ENCODE measurements at regions not wholly inside any gene's neighbourhood (a gene's known extent, or its start where the extent isn't known, plus 50 kb on each side); places are given as distances from the start of the nearest gene placed in this dataset.

DNA sequence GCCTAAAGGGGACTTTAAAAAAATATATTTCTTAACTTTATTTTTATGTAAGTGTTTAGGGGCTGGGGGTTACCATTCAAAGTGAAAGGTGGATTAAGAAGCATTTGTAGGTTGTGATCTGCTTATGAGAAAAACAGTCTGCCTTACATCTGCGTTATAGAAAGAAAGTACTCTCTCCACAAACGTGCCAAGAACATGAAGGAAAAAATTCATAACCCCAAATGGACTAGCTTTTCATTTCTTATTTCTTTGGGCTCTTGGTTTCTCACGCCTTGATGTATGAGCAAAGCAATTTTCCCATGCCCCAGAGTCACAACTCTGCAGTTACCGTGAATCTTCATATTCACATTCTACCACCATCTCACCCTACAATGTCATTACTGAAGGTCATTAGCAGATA lies 1165.1 kb upstream of the ADGRL4 start:
- Mint-ChIP-seq H3K27ac (no peak overlapping the region), H3K27me3 (no peaks in the 10 kb centered on the region), H3K4me1 (no peaks in the 10 kb centered on the region), H3K9me3 (peaks cover 7% of the 10 kb centered on the region), H3K4me3 (no peak overlapping the region), H3K36me3 (ENCODE audit: low read depth) (no peaks in the 10 kb centered on the region)
- ATAC-seq (ENCODE audit: low read depth) (no peak), DNase-seq (no peak)
- TF ChIP-seq, protein P1, sequence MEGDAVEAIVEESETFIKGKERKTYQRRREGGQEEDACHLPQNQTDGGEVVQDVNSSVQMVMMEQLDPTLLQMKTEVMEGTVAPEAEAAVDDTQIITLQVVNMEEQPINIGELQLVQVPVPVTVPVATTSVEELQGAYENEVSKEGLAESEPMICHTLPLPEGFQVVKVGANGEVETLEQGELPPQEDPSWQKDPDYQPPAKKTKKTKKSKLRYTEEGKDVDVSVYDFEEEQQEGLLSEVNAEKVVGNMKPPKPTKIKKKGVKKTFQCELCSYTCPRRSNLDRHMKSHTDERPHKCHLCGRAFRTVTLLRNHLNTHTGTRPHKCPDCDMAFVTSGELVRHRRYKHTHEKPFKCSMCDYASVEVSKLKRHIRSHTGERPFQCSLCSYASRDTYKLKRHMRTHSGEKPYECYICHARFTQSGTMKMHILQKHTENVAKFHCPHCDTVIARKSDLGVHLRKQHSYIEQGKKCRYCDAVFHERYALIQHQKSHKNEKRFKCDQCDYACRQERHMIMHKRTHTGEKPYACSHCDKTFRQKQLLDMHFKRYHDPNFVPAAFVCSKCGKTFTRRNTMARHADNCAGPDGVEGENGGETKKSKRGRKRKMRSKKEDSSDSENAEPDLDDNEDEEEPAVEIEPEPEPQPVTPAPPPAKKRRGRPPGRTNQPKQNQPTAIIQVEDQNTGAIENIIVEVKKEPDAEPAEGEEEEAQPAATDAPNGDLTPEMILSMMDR (IDR thresholded peaks at IDR 0.05), result no peak
- POLR2A ChIA-PET, result no interaction called here
- CTCF ChIA-PET, result no interaction called here
- intact Hi-C loops (cut with micrococcal nuclease), result no loop called here

DNA sequence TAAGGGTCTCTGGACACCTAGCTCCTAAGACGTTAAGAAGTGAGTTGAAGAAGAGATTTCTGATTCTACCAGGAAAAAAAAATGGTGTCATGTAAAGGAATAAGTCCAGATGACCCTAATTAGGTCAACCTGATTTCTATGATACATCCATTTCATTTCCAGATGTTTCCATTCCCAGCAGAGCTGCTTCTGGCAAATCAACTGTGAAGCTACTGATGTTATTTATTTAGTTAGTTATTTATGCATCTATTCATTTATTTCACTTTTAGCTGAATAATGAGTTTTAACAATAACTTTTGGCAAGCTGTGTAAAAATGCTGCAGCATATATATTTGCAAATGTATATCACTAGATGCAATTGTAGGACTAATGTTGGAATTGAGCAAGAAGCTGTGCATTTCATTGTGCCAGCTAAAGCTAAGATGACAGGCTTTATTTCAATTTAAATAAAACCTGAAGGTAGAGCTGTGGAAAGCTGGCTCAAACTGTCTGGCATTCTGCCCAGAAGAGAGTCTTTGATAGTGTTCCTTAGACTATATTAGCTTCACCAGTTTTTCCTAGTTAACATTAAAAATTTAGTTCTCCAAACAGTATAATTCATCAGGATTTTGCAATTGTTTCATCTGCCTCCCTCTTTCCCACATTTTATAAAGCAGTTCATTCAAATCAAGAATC lies 1164.4 kb upstream of the ADGRL4 start:
- ATAC-seq (ENCODE audit: low read depth) (no peak), DNase-seq (no peak)
- H3K27me3 Mint-ChIP-seq, result no peaks in the 10 kb centered on the region
- intact Hi-C loops (cut with micrococcal nuclease), result no loop called here
- peaks cover 2% of the 10 kb centered on the region for H3K9me3 Mint-ChIP-seq
- no peaks in the 10 kb centered on the region for H3K36me3 Mint-ChIP-seq (ENCODE audit: low read depth)
- TF ChIP-seq, protein P1 (IDR thresholded peaks at IDR 0.05), result no peak
- CTCF ChIA-PET, result no interaction called here
- H3K27ac Mint-ChIP-seq, result no peak overlapping the region
- no peaks in the 10 kb centered on the region for H3K4me1 Mint-ChIP-seq
- H3K4me3 Mint-ChIP-seq, result no peak overlapping the region
- POLR2A ChIA-PET, result no interaction called here

DNA sequence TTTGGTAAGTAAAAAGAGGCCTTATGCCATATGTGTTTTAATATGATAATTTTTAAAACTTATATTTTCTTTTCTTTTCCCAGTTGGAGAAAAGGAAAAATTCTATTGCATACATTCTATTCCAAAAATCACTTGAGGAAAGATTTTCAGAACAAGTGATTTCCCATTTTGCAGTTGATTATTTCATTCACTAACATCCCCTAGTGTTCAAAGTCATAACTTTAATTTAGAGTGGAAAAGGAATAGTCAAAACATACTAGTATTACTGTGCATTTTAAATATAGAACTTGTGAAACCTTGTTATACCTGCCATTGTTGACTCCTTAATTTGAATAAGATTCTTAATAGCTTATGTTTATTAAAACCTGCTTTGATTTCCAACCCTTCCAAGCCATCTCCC lies 1157.6 kb upstream of the ADGRL4 start:
- TF ChIP-seq, protein P1 (IDR thresholded peaks at IDR 0.05), result no peak
- intact Hi-C loops (cut with micrococcal nuclease), result no loop called here
- H3K9me3 Mint-ChIP-seq, result no peaks in the 10 kb centered on the region
- H3K27me3 Mint-ChIP-seq, result no peaks in the 10 kb centered on the region
- no peak overlapping the region for H3K27ac Mint-ChIP-seq
- H3K36me3 Mint-ChIP-seq (ENCODE audit: low read depth), result no peaks in the 10 kb centered on the region
- H3K4me3 Mint-ChIP-seq, result no peak overlapping the region
- DNase-seq (no peak), ATAC-seq (ENCODE audit: low read depth) (no peak)
- POLR2A ChIA-PET, result no interaction called here
- CTCF ChIA-PET, result no interaction called here
- no peaks in the 10 kb centered on the region for H3K4me1 Mint-ChIP-seq

DNA sequence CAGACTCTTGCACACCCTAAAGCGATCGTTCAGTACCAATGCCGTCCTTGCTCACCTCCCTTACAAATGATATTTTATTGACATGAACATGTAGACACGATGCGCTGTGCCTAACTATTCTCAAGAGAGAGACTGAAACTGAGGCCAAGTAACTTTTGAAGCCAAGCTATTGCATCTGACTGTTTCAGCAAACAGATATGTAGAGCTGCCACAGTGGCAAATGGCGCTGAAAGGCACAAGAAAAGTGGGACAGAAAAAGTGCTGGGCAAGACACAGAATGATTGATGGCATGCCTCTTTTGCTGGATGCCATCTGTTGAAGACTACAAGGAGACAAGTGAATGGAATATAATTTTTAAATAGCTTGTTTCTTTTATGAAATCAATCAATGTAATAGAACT lies 1157.2 kb upstream of the ADGRL4 start:
- no peaks in the 10 kb centered on the region for H3K36me3 Mint-ChIP-seq (ENCODE audit: low read depth)
- no peak overlapping the region for H3K27ac Mint-ChIP-seq
- DNase-seq (no peak), ATAC-seq (ENCODE audit: low read depth) (no peak)
- H3K4me3 Mint-ChIP-seq, result no peak overlapping the region
- ChIA-PET POLR2A (no interaction called here), CTCF (no interaction called here)
- no peaks in the 10 kb centered on the region for H3K4me1 Mint-ChIP-seq
- H3K27me3 Mint-ChIP-seq, result no peaks in the 10 kb centered on the region
- H3K9me3 Mint-ChIP-seq, result no peaks in the 10 kb centered on the region
- TF ChIP-seq, protein P1 (IDR thresholded peaks at IDR 0.05), result no peak
- intact Hi-C loops (cut with micrococcal nuclease), result no loop called here

DNA sequence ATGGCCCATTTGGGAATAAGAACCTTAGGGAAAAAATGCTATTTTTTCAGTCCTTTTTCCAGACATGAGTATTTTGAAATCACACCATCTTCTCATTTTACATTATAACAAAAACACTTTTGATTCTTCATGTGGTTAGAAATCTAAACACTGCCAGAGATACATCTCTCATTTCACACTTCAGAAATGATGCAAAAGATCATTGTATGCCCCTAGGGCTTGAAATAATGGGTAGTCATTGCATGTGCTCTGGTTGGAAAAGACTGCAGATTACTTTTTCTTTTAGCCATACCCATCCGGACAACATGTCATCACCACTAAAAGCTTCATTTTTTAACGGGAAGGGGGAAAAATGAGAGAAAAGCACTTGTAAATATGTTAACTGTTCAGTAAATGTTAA lies 1152.2 kb upstream of the ADGRL4 start:
- TF ChIP-seq, protein P1 (IDR thresholded peaks at IDR 0.05), result no peak
- no peak overlapping the region for H3K27ac Mint-ChIP-seq
- POLR2A ChIA-PET, result no interaction called here
- H3K4me1 Mint-ChIP-seq, result no peaks in the 10 kb centered on the region
- no peak for DNase-seq
- ATAC-seq (ENCODE audit: low read depth), result no peak
- no peaks in the 10 kb centered on the region for H3K36me3 Mint-ChIP-seq (ENCODE audit: low read depth)
- no peaks in the 10 kb centered on the region for H3K9me3 Mint-ChIP-seq
- H3K4me3 Mint-ChIP-seq, result no peak overlapping the region
- intact Hi-C loops (cut with micrococcal nuclease), result no loop called here
- CTCF ChIA-PET, result no interaction called here
- H3K27me3 Mint-ChIP-seq, result no peaks in the 10 kb centered on the region
